ENCODE measurements at regions not wholly inside any gene's neighbourhood (a gene's known extent, or its start where the extent isn't known, plus 50 kb on each side); places are given as distances from the start of the nearest gene placed in this dataset.

DNA sequence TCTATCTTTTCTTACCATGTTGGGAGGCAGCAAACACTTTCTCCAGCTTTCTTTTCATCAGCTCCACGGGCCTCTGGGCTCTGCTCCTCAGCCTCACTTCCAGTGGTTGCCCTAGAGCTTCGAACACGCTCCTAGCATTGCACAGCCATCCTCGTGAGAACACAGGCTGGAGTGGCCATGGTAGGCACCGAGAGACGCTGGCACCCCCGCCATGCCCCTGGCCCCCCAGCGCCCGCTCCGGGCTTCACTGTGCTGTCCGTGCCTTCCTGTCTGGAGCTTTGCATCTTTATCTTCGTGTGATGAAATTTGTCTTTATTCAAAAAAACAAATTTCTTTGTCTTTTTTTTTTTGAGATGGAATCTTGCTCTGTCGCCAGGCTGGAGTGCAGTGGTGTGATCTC lies 352.2 kb downstream of the TMEM121 start:
- TF ChIP-seq PPARA (CRISPR knock-in tag; IDR thresholded peaks at IDR 0.05; ENCODE audit: borderline replicate concordance) (no peak), RARB (CRISPR knock-in tag; IDR thresholded peaks at IDR 0.05) (no peak), OSR1 (CRISPR knock-in tag; IDR thresholded peaks at IDR 0.05) (no peak), ZNF565 (CRISPR knock-in tag; conservative IDR thresholded peaks at IDR 0.05; ENCODE audit: low read depth) (no peak)
- TF ChIP-seq, protein P1, sequence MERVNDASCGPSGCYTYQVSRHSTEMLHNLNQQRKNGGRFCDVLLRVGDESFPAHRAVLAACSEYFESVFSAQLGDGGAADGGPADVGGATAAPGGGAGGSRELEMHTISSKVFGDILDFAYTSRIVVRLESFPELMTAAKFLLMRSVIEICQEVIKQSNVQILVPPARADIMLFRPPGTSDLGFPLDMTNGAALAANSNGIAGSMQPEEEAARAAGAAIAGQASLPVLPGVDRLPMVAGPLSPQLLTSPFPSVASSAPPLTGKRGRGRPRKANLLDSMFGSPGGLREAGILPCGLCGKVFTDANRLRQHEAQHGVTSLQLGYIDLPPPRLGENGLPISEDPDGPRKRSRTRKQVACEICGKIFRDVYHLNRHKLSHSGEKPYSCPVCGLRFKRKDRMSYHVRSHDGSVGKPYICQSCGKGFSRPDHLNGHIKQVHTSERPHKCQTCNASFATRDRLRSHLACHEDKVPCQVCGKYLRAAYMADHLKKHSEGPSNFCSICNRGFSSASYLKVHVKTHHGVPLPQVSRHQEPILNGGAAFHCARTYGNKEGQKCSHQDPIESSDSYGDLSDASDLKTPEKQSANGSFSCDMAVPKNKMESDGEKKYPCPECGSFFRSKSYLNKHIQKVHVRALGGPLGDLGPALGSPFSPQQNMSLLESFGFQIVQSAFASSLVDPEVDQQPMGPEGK (CRISPR knock-in tag; IDR thresholded peaks at IDR 0.05; ENCODE audit: borderline replicate concordance) = no peak
